ENCODE measurements at regions not wholly inside any gene's neighbourhood (a gene's known extent, or its start where the extent isn't known, plus 50 kb on each side); places are given as distances from the start of the nearest gene placed in this dataset.
"Not testable (repeated sequence)": the region's sequence is repeated elsewhere in the genome, so short reads cannot be mapped to it uniquely, and the experiment has no call there.

DNA sequence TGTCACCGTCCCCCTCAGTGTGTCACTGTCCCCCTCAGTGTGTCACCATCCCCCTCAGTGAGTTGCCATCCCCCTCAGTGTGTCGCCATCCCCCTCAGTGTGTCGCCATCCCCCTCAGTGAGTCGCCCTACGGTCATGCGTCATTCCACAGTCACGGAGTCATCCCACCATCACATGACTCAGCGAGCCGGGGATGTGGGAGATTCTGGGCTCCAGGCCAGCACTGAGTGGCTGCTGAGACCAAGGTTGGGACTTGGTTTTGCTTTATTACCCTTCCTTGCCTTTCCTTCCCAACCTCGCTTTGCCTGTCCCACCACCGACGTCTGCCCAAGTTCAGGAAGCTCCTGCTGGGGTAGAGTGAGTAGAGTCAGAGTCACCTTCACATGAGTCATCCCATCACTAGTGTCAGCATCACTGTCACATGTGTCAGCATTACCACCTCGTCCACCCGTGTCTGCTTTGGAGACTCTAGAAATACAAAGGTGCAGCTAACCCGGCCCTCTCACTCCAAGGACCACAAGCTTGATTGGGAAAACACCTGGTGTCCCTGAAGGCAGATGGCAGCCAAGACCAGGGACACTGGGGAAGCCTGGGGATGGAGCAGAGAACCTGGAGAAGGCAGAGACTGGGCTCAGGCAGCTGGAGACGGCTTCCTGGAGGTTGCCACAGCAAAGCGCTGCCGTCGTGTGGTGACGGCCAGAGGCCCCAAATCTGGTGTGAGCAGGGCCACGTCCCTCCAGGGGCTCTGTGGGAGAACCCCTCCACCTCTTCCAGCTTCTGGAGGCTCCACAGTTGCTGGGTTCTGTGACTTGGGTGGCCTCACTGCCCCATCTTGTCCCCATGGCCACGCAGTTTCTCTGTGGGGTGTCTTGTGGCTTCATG lies 485.2 kb upstream of the SALL3 start:
- no peak for DNase-seq

DNA sequence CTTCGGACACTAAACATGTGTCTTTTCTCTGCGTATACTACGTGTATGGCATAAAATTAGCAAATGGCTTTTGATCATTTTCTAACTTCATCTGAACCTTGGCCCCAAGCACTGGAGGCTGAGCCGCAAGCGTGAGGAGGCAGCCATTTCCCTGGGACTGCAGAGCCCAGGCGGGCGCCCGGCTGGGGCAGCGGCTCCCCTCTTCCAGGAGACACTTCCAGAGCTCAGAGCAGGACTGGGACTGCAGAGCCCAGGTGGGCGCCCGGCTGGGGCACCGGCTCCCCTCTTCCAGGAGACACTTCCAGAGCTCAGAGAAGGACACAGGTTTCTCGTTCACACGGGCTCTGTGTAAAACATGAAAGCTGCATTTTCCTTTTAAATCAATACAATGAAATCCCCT lies 484.1 kb upstream of the SALL3 start:
- no peak for DNase-seq

DNA sequence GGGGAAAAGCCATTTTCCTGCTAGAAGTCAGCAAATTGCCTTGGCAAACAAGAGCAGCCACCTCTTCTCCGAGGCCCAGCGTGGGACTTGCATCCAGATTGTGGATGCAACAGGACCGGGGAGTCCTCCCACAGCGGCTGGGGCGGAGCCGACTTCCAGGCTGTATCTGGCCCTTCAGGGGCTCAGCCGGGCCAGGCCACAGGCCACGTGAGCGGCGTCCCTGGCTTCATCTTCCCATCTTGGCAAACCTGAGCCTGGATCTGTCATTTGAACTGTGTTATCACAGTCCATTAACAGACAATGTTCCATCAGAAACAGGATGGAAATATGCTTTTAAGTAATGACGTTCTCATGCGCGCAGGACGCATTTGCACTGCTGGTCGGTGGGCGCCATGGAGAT lies 483.5 kb upstream of the SALL3 start:
- no peak for DNase-seq

GRCh38 chr18:78497641-78498040 lies 482.0 kb upstream of the SALL3 start:
- no peak for DNase-seq

DNA sequence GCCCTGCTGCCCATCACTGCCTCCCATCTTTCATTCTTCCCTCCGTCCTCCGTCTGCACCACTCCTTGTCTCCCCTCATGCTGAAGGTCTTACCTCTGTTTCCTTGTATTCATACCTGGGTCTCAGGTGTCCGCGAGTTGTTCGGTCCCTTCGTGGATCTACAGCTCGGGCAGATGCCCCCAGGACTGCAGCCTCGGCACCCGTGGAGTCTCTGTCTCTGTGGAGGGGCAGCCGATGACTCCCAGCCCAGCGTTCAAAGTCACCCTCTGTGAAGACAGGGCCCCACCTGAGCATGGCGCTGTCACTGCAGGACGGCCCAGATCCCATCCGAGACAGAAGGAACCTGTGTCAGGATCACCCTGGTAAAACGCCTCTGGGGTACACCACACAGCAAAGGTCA lies 480.0 kb upstream of the SALL3 start:
- no peak for DNase-seq

GRCh38 chr18:78501251-78501650 lies 478.4 kb upstream of the SALL3 start:
- no peak for DNase-seq

DNA sequence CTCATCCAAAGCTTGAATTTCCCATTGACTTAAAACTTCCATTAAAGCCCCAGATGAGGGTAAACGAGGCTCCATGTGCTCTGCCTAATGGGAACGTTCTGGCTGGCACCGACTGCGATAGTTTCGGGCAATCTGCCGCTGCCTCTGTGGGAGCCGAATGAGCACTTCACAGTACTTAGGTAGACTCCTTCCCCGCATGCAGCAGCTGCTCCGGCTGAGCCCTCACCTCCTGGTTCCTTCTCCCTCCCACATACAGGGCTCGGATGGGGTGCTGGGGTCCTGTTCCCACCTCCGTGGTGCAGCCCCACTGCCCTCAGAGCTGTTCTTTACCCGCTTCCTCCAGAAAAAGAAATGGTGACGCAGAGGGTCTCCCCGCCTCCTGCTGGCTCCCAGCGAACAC lies 476.5 kb upstream of the SALL3 start:
- DNase-seq = no peak

DNA sequence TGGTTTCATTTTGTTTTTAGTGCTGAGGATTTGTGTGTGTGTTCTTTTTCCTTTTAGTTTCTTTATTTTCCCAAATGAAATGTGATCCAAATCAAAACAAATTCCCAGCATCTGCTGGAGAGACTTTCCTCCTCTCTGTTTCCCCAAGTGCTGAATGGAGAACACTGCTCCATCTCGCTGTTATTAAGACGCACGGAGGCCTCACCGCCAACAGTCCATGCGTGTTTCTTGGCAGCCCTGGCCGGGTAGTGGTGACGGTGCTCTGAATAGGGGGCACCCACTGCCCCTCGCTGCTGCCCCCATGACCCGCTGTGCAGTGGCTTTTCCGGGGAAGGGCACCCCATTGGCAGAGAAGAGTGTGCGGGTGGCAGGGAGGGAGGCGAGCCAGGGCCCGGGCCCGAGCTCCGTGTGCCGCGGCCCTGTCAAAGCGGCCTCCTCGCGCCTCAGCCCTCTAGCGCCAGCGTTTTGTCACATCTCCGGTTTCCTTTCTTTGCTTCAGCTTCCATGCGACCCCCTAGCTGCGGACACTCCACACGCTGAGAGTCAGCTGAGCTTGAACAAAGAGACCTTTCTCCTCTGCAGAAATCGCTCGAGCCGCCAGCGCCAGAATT lies 473.7 kb upstream of the SALL3 start:
- no peak for DNase-seq

GRCh38 chr18:78507217-78507616 lies 472.4 kb upstream of the SALL3 start:
- DNase-seq = no peak

DNA sequence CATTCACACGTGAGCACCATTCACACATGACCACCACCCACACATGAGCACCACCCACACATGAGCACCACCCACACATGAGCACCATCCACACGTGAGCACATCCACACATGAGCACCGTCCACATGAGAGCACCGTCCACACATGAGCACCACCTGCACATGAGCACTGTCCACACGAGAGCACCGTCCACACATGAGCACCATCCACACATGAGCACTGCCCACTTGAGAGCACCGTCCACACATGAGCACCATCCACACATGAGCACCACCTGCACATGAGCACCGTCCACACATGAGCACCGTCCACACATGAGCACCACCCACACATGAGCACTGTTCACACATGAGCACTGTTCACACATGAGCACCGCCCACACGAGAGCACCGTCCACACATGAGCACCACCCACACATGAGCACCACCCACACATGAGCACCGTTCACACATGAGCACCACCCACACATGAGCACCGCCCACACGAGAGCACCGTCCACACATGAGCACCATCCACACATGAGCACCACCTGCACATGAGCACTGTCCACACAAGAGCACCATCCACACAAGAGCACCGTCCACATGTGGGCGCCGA lies 471.3 kb upstream of the SALL3 start:
- DNase-seq = not testable (repeated sequence)

DNA sequence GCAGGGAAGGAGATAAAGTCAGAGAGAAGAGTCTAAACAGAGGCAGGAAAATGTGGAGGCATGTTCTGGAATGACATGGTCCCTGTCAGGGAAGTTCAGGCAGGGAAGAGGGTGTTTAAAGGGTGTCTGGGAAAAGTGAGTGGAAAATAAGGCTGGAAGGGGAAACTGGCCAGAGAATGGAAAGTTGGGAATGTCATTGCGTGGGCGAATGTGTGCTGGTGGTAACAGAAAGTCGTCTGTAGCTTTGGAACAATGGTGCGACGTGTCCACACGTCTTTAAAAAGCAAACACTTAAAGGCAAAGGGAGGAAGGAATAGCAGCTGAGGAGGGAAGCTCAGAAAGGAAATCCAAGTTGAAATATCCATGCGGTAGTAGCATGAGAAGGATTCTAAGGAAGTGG lies 469.5 kb upstream of the SALL3 start:
- DNase-seq = no peak

GRCh38 chr18:78510636-78511035 lies 469.0 kb upstream of the SALL3 start:
- no peak for DNase-seq

DNA sequence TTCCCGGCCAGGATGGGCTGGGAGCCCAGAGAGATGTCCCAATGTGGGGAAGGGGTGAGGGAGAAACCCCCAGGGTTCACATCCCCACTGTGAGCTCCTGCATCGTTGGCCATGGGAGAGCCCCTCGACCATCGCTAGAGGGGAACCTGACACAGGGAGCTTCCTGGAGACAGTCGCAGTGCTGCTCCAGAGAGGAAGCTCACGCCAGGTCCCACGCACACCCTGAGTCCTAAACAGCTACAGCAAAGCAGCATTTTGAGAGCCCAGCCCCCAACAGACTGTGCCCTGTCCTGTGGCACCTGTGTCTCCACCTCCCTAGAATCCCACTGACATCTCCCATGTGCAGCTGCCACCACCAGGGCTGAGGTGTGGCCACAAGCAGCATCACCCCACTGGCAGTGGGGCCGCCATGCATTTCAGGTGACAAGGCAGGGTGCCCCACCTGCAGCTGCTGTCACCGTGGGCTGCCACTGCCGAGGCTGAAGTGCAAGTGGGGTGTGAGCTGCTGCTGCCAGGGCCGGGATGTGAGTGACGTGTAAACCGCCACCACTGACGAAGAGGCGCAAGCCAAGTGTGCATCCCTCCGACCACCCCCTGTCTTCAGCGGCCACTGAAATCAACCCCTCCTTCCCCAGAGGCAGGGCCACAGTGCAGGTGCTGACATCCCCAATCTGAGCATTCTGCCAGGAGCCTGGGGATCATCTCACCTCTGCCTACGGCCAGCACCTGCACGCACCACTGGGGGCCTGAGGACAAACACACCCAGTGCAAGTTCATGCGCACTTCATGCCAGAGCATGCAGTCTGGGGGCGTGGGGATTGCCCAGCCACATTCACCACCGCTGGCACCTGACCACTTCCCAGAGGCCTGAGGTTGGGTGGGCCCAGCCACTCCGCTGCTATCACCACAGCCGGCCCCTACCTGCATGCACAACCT lies 467.7 kb upstream of the SALL3 start:
- no peak for DNase-seq

- DNase-seq = no peak
Observed at GRCh38 chr18:78514910-78515670, 464.5 kb upstream of the SALL3 start.

GRCh38 chr18:78517328-78517727 lies 462.3 kb upstream of the SALL3 start:
- DNase-seq = no peak

- no peak for DNase-seq
Observed at GRCh38 chr18:78517973-78518372, 461.6 kb upstream of the SALL3 start.

GRCh38 chr18:78518805-78519204 lies 460.8 kb upstream of the SALL3 start:
- DNase-seq = no peak

DNA sequence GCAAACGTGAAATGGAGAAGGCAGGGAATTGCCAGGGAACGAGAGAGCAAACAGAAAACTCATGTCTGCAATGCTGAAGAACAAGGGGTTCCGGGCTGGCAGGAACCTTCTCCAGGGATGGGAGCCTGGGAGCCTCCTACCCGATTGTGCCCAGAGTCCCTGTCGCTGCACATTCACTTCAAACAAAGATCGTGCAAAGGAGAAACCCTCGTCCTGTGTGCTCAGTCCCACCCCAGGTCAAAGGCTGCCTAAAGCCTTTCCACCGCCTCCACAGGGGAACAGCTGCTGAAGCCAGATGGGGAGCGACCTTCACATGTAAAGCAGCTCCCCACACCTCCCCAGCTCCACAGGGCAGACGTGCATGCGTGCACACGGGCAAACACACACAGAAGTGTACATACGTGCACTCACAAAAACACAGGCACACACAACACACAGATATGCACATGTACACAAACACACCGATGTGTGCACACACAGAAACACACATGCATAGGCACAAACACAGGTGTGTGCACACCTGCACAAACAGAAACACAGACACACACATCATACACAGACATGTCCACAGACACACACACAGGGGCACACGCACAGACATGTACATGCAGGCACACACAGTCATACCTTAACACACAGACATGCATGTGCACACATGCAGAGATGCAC lies 460.1 kb upstream of the SALL3 start:
- no peak for DNase-seq

- no peak for DNase-seq
Observed at GRCh38 chr18:78521136-78521535, 458.5 kb upstream of the SALL3 start.

DNA sequence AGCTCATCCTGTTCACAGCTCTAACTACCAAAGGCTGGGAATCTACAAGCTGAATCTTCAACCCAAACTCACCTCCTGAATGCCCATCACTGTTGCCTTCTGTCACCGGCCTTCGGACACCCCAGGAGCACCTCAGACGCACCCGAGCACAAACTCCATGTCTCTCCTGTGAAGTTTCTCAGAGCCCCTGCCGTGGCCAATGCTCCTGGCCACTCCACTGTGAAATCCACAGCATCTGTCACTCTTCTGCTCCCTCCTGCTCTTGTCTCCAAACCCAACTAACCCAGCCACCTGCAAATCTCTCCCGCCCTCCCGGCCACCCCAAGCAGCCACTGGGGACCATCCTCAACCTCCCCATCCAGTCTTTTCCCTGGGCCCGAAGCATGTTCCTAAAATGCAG lies 457.9 kb upstream of the SALL3 start:
- DNase-seq = no peak

DNA sequence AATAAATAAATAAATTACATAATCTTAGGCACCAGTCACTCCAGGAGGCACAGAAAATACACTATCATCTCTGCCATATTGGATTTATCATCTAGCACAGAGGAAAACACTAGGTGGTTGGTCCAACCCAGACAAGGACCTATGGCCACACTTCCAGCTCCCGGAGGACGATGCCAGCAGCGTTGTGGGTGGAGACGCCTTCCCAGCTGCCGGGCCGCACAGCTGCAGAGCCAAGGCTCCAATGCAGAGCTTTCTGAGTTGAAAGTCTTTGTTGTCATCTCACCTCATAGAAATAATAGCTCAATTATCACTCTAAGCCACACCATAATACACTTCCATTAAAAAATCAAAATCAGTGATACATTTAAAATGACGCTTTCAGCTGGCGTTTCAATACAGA lies 457.1 kb upstream of the SALL3 start:
- DNase-seq = no peak

DNA sequence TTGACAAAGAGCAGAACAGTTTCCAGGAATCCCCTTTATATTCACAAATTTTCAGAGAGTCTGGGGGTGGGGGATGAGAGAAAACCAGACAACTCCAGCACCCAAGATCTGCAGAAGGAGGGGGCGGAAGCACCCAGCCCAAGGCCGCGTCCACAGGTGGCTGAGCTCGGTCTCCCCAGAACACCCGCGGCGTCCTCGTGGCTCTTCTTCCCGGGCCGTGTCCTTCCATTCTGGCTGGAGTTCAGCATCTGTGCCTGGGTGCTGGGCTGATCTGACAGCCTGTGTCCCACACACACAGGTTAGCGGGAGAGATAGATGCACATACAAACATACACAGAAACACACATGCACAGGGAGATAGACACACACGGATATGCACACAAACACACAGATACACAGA lies 455.8 kb upstream of the SALL3 start:
- DNase-seq = no peak

All from SHP77 treated with DMSO at 0.1 percent for 48 hours (cell line).